Panc1 (cell line): ENCODE measurements at regions not wholly inside any gene's neighbourhood (a gene's known extent, or its start where the extent isn't known, plus 50 kb on each side); places are given as distances from the start of the nearest gene placed in this dataset.

Experiments used
- ATAC-seq: fragments of 200-7000 bp; cut with Tn5 transposase; 2 replicates; pipeline ENCODE4 v1.9.1; 2020; ENCODE audit warnings: mild to moderate bottlenecking, moderate library complexity
- BruUV-seq: library from RNA; stranded (reverse); fragments of 400-500 nt; replicated peaks from 2 replicates; lab custom pipeline; 2021; lab: Mats Ljungman, UMichigan
- CTCF ChIA-PET: fragments of 300-600 bp; sonication (Branson Sonifier 250); formaldehyde crosslinking; loops from one replicate; lab custom pipeline; 2022; ENCODE audit warnings: antibody characterized with exemption; lab: Charles Lee
- POLR2A ChIA-PET: fragments of 300-600 bp; sonication (Branson Sonifier 250); formaldehyde crosslinking; loops from one replicate; lab custom pipeline; 2022; ENCODE audit warnings: antibody characterized with exemption; lab: Charles Lee
- DNase-seq: peaks from one replicate; pipeline ENCODE4 v3.0.0-alpha.2; 2010; ENCODE audit warnings: low read depth, low spot score
- H3K27ac ChIP-seq: 2 replicates; pipeline ENCODE4 v1.5.1; 2011; ENCODE audit warnings: mild to moderate bottlenecking, low read length, inconsistent platforms
- H3K27me3 ChIP-seq: fragments of 200-500 bp; sonication (Bioruptor generic); 2 replicates; pipeline ENCODE4 v1.6.0; 2014; ENCODE audit warnings: low read length, inconsistent platforms; ENCODE audit not compliant: control insufficient read depth, insufficient read depth
- H3K36me3 ChIP-seq: fragments of 200-500 bp; sonication (Bioruptor generic); 2 replicates; pipeline ENCODE4 v1.5.1; 2014; ENCODE audit warnings: inconsistent platforms, mild to moderate bottlenecking, low read length, moderate library complexity; ENCODE audit not compliant: control insufficient read depth, insufficient read depth
- H3K4me1 ChIP-seq: 2 replicates; pipeline ENCODE4 v1.5.1; 2011; ENCODE audit warnings: inconsistent platforms, mild to moderate bottlenecking, low read length, moderate library complexity; ENCODE audit not compliant: control insufficient read depth, insufficient read depth
- H3K4me3 ChIP-seq, 2 experiments: 2 replicates each; pipeline ENCODE4 v1.5.1; 2011 to 2012; ENCODE audit warnings: low read depth in 2 of 2, low read length in 2 of 2, mild to moderate bottlenecking in 2 of 2, inconsistent platforms in 1 of 2, moderate library complexity in 1 of 2
- H3K9me3 ChIP-seq: fragments of 200-500 bp; sonication (Bioruptor generic); 2 replicates; pipeline ENCODE4 v1.5.1; 2014; ENCODE audit warnings: low read depth, mild to moderate bottlenecking, inconsistent platforms, low read length, moderate library complexity; ENCODE audit not compliant: control insufficient read depth, insufficient read depth
- POLR2AphosphoS5 ChIP-seq: IDR thresholded peaks from 2 replicates; pipeline ENCODE4 v1.6.1; 2012; ENCODE audit warnings: mild to moderate bottlenecking, low read depth, low read length, moderate library complexity
- SIN3A ChIP-seq: IDR thresholded peaks from 2 replicates; pipeline ENCODE4 v1.6.1; 2012; ENCODE audit warnings: low read depth, mild to moderate bottlenecking, low read length, moderate library complexity, borderline replicate concordance; ENCODE audit not compliant: insufficient read depth
- TCF7L2 ChIP-seq: IDR thresholded peaks from 2 replicates; pipeline ENCODE4 v1.6.1; 2011; ENCODE audit warnings: mild to moderate bottlenecking, low read depth, low read length, inconsistent platforms
- in situ Hi-C: cut with HindIII; loops from 2 replicates; pipeline ENCODE4 v1.10.0; 2016; ENCODE audit warnings: low sequenced_read_pairs, low pct_unique_long_range_greater_than_20kb
- intact Hi-C: fragments of 100-400 bp; cut with micrococcal nuclease; formaldehyde crosslinking; loops from one replicate; pipeline ENCODE4 v1.10.0; 2022; ENCODE audit not compliant: unreplicated experiment
- TF ChIP-seq, protein P1 (sequence below), 2 experiments: IDR thresholded peaks; 2 replicates each; pipeline ENCODE4 v1.6.1; 2011 to 2012; ENCODE audit warnings: low read depth in 2 of 2, control low read depth in 1 of 2, low read length in 1 of 2, mild to moderate bottlenecking in 1 of 2, moderate library complexity in 1 of 2; ENCODE audit not compliant: insufficient read depth in 1 of 2
- TF ChIP-seq, protein P2 (sequence below): fragments of 450-650 bp; IDR thresholded peaks from 2 replicates; pipeline ENCODE4 v1.5.1; 2017; ENCODE audit warnings: mild to moderate bottlenecking

DNA sequence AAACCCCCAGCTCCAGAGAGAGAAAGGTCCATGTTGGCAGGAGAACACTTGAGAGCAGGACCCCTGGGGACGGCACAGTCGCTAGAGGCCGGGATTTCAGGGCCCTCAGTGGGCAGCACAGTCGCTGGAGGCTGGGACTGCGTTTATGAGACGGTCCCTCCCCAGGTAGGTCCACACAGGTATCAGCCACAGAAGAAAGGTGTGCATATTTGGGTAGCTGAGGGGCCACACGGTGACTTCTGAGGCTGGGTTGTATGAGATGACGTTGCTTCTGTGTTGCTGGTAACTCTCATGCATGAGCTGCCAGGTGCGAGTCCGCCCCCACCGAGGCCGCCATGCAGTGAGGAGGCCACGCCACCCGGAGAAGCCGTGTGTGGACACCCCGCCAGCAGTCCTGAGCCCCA lies 56.9 kb upstream of the PPP2R2D start:
- intact Hi-C loops: loop anchor here (10.0 kb wide), 1 partner anchor 289 kb away; no protein-coding TSS in a partner anchor
- Histone ChIP-seq H3K27ac (no peak overlapping the region), H3K27me3 (no peaks in the 10 kb centered on the region), H3K9me3 (no peaks in the 10 kb centered on the region), H3K36me3 (no peaks in the 10 kb centered on the region), H3K4me3 (no peak overlapping the region), H3K4me1 (no peaks in the 10 kb centered on the region)
- ChIA-PET POLR2A (no interaction called here), CTCF (no interaction called here)
- no TSS peak for BruUV-seq
- in situ Hi-C loops: no loop called here
- DNase-seq: no peak
- no peak for ATAC-seq
- no peak for TF ChIP-seq POLR2AphosphoS5
- TF ChIP-seq, protein P1, sequence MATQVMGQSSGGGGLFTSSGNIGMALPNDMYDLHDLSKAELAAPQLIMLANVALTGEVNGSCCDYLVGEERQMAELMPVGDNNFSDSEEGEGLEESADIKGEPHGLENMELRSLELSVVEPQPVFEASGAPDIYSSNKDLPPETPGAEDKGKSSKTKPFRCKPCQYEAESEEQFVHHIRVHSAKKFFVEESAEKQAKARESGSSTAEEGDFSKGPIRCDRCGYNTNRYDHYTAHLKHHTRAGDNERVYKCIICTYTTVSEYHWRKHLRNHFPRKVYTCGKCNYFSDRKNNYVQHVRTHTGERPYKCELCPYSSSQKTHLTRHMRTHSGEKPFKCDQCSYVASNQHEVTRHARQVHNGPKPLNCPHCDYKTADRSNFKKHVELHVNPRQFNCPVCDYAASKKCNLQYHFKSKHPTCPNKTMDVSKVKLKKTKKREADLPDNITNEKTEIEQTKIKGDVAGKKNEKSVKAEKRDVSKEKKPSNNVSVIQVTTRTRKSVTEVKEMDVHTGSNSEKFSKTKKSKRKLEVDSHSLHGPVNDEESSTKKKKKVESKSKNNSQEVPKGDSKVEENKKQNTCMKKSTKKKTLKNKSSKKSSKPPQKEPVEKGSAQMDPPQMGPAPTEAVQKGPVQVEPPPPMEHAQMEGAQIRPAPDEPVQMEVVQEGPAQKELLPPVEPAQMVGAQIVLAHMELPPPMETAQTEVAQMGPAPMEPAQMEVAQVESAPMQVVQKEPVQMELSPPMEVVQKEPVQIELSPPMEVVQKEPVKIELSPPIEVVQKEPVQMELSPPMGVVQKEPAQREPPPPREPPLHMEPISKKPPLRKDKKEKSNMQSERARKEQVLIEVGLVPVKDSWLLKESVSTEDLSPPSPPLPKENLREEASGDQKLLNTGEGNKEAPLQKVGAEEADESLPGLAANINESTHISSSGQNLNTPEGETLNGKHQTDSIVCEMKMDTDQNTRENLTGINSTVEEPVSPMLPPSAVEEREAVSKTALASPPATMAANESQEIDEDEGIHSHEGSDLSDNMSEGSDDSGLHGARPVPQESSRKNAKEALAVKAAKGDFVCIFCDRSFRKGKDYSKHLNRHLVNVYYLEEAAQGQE (IDR thresholded peaks at IDR 0.05; ENCODE audit: insufficient read depth in 1 of 2, low read depth in 2 of 2, low read length in 1 of 2): no peak
- no peak for TF ChIP-seq SIN3A
- TF ChIP-seq TCF7L2: no peak
- TF ChIP-seq, protein P2, sequence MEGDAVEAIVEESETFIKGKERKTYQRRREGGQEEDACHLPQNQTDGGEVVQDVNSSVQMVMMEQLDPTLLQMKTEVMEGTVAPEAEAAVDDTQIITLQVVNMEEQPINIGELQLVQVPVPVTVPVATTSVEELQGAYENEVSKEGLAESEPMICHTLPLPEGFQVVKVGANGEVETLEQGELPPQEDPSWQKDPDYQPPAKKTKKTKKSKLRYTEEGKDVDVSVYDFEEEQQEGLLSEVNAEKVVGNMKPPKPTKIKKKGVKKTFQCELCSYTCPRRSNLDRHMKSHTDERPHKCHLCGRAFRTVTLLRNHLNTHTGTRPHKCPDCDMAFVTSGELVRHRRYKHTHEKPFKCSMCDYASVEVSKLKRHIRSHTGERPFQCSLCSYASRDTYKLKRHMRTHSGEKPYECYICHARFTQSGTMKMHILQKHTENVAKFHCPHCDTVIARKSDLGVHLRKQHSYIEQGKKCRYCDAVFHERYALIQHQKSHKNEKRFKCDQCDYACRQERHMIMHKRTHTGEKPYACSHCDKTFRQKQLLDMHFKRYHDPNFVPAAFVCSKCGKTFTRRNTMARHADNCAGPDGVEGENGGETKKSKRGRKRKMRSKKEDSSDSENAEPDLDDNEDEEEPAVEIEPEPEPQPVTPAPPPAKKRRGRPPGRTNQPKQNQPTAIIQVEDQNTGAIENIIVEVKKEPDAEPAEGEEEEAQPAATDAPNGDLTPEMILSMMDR: no peak

DNA sequence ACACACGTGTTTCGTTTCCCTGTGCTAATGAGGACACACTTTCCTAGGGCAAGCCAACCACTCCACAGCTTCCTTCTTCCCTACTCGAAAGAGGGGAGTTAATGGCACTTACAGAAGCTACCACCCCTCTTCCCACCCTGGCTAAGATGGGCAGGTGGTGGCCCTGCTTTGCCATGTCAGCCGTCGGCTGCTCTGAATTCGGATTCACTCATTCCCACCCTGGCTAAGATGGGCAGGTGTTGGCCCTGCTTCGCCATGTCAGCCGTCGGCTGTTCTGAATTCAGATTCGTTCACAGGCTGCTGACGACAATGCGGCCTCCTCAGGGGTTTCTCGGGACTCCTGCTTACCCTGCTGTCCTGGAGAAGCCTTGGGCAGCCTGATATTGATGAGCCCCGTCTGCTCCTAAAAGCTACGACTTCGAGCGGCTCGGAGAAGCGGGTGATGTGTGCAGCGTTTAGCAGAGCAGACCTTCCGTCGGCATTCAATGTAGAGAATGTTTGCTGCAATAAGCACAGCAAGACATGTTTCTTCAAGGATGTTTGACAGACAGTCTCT lies 56.2 kb upstream of the PPP2R2D start:
- no peak for ATAC-seq
- POLR2A ChIA-PET: no interaction called here

More for the DNA sequence above, 56.2 kb upstream of the PPP2R2D start:
- intact Hi-C loops: loop anchor here (10.0 kb wide), 1 partner anchor 290 kb away; no protein-coding TSS in a partner anchor
- no peak overlapping the region for H3K4me3 ChIP-seq
- H3K9me3 ChIP-seq: no peaks in the 10 kb centered on the region
- in situ Hi-C loops: no loop called here
- no TSS peak for BruUV-seq
- H3K27ac ChIP-seq: no peak overlapping the region
- H3K4me1 ChIP-seq: no peaks in the 10 kb centered on the region
- CTCF ChIA-PET: interaction anchor here (0.7 kb wide), 1 partner anchor 365 kb away, joined by 3 read pairs; no protein-coding TSS in a partner anchor
- DNase-seq: no peak
- no peaks in the 10 kb centered on the region for H3K27me3 ChIP-seq
- TF ChIP-seq SIN3A (no peak), POLR2AphosphoS5 (no peak), TCF7L2 (no peak)
- TF ChIP-seq, protein P1 (IDR thresholded peaks at IDR 0.05; ENCODE audit: insufficient read depth in 1 of 2, low read depth in 2 of 2, low read length in 1 of 2): no peak
- TF ChIP-seq, protein P2: no peak
- no peaks in the 10 kb centered on the region for H3K36me3 ChIP-seq
